ENCODE measurements at regions not wholly inside any gene's neighbourhood (a gene's known extent, or its start where the extent isn't known, plus 50 kb on each side); places are given as distances from the start of the nearest gene placed in this dataset.

- H3K27me3 Mint-ChIP-seq (ENCODE audit: insufficient read depth): no peaks in the 10 kb centered on the region
- H3K27ac Mint-ChIP-seq: no peak overlapping the region
- TF ChIP-seq CTCF (IDR thresholded peaks at IDR 0.05): no peak
- peaks cover 26% of the 10 kb centered on the region for H3K9me3 Mint-ChIP-seq
- H3K4me1 Mint-ChIP-seq (ENCODE audit: low read depth): no peaks in the 10 kb centered on the region
- no peak for DNase-seq
- no peak overlapping the region for H3K4me3 Mint-ChIP-seq
- H3K36me3 Mint-ChIP-seq (ENCODE audit: low read depth): no peaks in the 10 kb centered on the region
Observed at GRCh38 chr5:62935660-62936059, 357.0 kb downstream of the LRRC70 start.

GRCh38 chr5:62934319-62934718 lies 355.7 kb downstream of the LRRC70 start:
- Mint-ChIP-seq H3K27me3 (ENCODE audit: insufficient read depth) (no peaks in the 10 kb centered on the region), H3K27ac (no peak overlapping the region), H3K9me3 (peaks cover 32% of the 10 kb centered on the region), H3K4me3 (no peak overlapping the region), H3K4me1 (ENCODE audit: low read depth) (no peaks in the 10 kb centered on the region), H3K36me3 (ENCODE audit: low read depth) (no peaks in the 10 kb centered on the region)
- no peak for TF ChIP-seq CTCF (IDR thresholded peaks at IDR 0.05)
- DNase-seq: no peak

- TF ChIP-seq CTCF (IDR thresholded peaks at IDR 0.05): no peak
- no peak for DNase-seq
- H3K4me3 Mint-ChIP-seq: no peak overlapping the region
- no peaks in the 10 kb centered on the region for H3K36me3 Mint-ChIP-seq (ENCODE audit: low read depth)
- H3K27ac Mint-ChIP-seq: no peak overlapping the region
- H3K27me3 Mint-ChIP-seq (ENCODE audit: insufficient read depth): no peaks in the 10 kb centered on the region
- peaks cover 39% of the 10 kb centered on the region for H3K9me3 Mint-ChIP-seq
- H3K4me1 Mint-ChIP-seq (ENCODE audit: low read depth): no peaks in the 10 kb centered on the region
Observed at GRCh38 chr5:62933261-62933660, 354.6 kb downstream of the LRRC70 start.

- H3K27me3 Mint-ChIP-seq (ENCODE audit: insufficient read depth): no peaks in the 10 kb centered on the region
- no peak overlapping the region for H3K4me3 Mint-ChIP-seq
- H3K9me3 Mint-ChIP-seq: peaks cover 50% of the 10 kb centered on the region
- H3K4me1 Mint-ChIP-seq (ENCODE audit: low read depth): no peaks in the 10 kb centered on the region
- no peaks in the 10 kb centered on the region for H3K36me3 Mint-ChIP-seq (ENCODE audit: low read depth)
- DNase-seq: no peak
- no peak overlapping the region for H3K27ac Mint-ChIP-seq
- TF ChIP-seq CTCF (IDR thresholded peaks at IDR 0.05): no peak
Observed at GRCh38 chr5:62931153-62931950, 352.7 kb downstream of the LRRC70 start.

GRCh38 chr5:62922191-62922590 lies 343.6 kb downstream of the LRRC70 start:
- DNase-seq: no peak
- Mint-ChIP-seq H3K36me3 (ENCODE audit: low read depth) (no peaks in the 10 kb centered on the region), H3K27me3 (ENCODE audit: insufficient read depth) (no peaks in the 10 kb centered on the region; the same call in none of the 2 replicates), H3K27ac (no peak overlapping the region), H3K4me1 (ENCODE audit: low read depth) (no peaks in the 10 kb centered on the region), H3K4me3 (no peak overlapping the region), H3K9me3 (peaks cover 35% of the 10 kb centered on the region)
- TF ChIP-seq CTCF (IDR thresholded peaks at IDR 0.05): no peak
